Kidney tubule cell (primary cell): ENCODE measurements at regions not wholly inside any gene's neighbourhood (a gene's known extent, or its start where the extent isn't known, plus 50 kb on each side); places are given as distances from the start of the nearest gene placed in this dataset.
"Not testable (repeated sequence)": the region's sequence is repeated elsewhere in the genome, so short reads cannot be mapped to it uniquely, and the experiment has no call there.

Experiments used
- DNase-seq: peaks from one replicate; pipeline ENCODE4 v3.0.0-alpha.2; 2018; ENCODE audit warnings: low spot score

- DNase-seq, result no peak
Measured at GRCh38 chr9:93813221-93814076, 141.7 kb downstream of the BARX1 start.

DNA sequence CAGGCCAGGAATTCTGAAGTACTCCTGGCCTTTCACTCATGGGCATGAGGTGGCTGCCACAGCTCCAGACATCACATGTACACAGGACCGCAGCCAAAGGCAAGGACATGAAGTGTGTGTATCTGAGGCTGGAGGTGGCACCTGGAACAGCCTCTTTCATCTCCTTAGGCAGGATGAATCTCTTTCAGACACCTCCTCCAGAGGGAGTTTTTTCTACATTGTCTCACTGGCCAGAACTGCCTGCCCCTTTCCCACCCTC is 142.8 kb downstream of the BARX1 start:
- no peak for DNase-seq

- DNase-seq, result no peak
Measured at GRCh38 chr9:93810028-93810971, 144.9 kb downstream of the BARX1 start.

DNA sequence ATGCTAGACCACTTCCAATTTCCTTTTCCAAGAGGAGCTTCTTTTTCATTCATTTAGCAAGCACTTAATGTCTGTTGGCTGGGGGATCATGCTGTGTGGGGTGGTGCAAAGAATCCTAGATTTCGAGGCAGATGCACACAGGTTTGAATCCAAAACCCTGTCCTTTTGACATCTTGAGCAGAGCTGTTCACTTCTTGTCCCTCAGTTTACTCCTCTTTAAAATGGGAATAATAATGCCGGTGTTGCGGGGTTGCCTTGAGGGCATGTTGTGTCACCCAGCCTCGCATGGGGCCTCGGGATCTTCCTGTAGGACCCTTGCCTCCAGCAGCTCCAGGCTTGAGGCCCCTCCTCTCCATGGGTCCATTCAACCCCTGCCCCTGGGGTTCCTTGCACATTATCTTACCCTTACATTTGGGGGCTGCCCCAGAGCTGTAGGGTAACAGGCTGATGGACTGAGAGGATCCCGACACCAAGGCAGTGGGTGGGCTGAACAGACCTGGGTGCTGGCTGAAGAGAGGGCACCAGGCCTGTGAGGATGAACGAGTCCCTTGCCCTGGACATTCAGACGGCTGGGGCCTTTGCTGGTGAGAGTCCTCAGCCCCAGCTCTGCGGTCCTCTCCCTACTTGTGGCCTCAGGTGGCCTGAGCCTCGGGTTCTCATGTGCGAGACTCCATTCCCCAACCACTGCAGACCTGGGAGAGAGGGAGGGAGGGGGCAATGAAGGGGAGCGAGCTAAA is 145.8 kb downstream of the BARX1 start:
- no peak for DNase-seq

DNA sequence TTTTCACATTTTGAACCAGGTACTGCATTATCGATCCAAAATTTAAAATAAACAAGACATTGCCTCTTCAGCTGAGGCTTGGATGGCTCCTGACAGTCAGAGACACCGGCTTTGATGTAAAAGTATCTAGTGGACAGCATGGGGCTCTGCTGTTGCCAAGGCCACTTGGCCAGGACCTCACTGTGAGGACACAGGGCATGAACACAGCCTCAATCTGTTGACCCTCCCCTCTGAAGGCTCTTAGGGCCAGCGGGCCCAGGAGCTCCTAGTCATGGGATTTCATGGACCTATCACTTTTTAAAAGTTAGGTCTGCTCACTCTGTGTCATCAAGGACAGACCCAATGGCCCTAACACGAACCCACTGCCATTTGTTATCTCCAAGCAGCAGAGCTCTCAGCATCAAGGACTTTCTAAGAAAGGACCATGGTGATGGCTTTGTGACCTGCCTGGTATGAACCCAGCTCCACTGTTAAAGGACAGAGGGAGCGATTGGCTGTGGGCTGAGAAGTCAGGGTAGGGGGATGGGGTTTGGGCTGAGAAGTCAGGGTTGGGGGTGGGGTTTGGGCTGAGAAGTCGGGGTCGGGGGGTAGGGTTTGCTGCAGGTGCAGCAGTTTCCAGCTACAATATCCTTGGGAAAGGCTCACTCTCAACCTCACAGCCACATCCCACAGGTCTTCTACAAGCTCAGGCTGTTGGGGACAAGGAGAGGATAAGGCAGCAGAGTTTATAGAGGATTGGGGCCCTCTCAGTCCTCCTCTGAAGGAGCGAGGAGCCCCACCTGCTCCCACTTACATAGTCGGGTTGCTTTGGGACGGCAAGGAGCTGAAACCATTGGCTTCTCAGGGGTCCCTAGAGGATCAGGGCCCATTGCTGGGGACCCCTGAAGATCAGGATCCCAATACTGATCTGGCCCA is 146.8 kb downstream of the BARX1 start:
- DNase-seq, result no peak

DNA sequence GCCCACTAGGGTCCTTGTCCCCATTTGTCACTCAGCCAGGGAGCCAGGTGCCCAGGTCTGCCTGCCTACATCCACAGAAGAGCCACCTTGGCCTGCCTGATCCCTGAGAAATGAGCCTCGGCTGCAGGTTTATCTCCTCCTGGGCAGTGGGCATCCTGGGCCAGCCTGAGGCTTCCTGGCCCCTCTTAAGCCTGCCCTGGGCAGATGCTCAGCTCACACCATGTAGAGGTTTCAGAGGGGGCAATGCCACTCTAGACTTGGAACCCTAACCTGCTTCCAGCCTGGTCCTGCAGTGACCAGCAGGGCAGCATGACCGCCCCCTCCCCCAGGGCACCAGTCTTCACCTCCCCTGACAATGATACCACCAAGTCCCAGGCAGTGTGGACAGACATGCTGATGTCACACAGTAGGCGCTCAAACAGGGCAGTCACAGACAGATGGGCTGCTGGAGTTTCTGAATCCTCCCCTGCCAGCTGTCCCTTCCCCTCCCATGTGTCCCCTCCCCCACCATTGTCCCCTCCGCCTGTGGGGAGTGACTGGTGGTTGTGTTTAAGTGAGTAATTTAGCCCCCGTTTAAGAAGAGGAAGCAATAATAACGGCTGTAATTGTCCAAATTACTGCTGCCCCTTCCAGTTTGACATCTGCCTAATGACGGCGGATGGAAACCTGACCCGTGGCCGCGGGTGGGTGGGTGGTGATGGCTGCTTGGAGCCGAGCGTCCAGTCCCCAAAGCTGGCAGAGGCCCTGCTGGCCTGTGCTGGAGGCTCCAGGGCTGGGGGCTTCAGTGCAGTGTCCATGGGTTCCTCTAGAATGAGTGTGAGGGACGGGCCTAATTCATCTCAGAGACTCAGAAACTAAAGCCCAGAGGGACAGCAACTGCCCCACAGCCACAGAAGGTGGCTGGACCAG is 147.7 kb downstream of the BARX1 start:
- no peak for DNase-seq

DNA sequence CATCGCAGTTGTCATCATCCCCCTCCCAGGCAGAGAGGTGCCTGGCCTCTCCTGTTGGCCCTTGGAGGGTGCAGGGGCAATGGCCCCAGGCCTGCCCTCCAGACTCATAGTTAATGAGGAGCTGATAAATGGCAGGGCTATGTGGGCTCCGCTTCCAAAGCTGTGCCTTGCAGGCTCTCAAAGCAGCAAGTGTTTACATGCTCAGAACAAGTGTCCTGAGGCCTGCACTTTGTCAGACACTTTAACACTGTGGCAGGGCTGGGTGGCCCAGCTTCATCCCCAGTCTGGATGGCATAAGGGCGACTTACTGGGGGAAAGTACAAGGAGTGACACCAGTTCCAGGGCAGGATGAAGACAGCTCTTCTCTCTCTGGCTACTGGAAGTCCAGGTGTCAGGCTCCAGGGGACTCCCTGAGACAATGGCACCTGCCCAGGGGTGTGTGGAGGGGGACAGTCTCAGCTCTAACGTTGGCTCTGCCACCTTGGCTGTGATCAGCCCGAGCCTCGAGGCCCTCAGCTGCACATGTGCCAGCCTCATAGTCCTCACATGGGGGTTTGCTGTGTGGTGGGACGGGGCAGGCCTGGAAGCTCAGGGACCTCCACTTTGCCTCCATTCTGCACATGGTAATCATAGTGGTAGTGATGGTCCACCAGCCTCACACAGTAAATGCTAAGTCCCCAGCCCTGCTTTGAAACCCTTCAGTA is 153.4 kb downstream of the BARX1 start:
- DNase-seq, result no peak

DNA sequence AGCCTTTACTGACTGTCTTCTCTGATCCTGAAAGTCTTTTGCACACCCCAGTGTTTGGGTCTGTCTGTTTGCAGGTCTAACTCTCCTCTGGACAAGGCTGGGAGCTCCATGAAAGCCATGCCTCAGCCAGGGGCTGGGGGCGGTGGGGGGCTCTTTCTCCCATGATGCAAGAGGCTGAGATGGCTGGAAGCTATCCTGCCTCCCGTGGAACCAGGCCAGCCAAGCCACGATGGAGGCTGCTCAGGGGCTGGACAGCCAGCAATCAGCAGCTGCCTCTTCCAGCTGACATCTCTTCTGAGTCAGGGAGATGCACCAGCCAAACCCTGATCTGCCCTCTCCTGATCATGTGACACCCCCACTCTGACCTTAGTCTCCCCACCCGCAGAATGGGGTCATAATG is 154.0 kb downstream of the BARX1 start:
- DNase-seq, result no peak

GRCh38 chr9:93792358-93792757 is 162.8 kb downstream of the BARX1 start:
- no peak for DNase-seq

DNA sequence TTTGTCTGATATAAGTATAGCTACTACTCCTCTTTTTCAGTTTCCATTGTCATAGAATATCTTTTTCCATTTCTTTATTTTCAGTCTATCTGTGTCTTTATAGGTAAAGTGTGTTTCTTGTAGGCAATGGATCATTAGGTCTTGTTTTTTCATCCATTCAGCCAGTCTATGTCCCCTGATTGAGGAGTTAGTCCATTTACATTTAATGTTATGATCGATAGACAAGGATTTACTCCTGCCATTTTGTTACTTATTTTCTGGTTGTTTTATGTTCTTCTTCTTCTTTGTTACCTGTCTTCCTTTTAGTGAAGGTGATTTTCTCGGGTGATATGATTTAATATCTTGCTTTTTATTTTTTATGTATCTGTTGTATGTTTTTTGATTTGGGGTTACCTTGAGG is 169.0 kb downstream of the BARX1 start:
- DNase-seq, result no peak

DNA sequence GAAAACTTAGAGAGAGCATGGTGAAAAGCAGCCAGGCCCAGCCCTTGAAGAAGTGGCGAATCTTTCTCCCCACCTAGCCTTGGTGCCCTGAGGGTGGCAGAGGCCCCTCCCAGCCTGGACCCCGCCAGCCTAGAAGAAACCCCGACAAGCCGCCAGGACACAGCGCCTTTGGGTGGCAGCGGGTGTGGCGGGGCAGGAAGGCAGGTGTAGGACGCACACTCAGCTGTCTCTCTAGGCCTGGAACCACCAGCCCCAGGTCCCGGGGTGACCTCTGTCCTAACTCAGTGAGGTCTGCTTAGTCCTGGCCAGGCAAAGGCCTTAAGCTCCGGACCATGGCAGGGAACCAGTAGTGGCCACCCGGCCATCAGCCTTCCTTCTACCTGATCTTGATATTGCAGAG is 178.3 kb downstream of the BARX1 start:
- no peak for DNase-seq

GRCh38 chr9:93776256-93776655 is 178.9 kb downstream of the BARX1 start:
- no peak for DNase-seq

- no peak for DNase-seq
Measured at GRCh38 chr9:93774331-93775102, 180.6 kb downstream of the BARX1 start.

DNA sequence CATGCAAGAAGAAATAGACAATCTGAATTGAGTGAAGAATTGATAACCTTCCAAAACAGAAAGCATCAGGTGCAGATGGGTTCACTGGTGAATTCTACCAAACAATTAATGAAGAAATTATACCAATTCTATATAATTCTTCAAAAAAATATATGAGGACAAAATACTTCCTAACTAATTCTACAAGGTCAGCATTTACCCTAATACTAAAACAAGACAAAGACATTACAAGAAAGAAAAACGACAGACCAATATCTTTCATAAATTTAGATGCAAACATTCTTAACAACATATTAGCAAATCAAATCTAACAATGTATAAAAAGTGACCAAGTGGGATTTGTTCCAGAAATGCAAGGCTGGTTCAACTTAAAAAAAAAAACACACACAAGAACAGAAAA is 183.9 kb downstream of the BARX1 start:
- no peak for DNase-seq

DNA sequence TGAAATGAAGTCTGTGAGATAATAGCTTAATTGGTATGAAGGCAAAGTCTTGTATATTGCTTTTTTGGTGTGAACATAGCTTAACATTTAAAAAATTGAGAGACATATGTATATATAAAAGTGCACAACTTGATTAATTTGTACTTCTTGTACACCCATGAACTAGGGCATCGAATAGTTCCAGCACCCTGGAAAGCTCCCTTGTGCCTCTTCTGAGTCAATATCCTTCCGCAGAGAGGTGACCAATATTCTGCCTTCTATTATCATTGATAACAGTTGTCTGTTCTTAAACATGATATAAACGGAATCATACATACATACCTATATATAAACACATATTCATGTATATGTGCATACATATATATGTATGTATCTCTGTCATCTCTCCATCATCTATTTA is 185.4 kb downstream of the PHF2 start:
- DNase-seq, result no peak

DNA sequence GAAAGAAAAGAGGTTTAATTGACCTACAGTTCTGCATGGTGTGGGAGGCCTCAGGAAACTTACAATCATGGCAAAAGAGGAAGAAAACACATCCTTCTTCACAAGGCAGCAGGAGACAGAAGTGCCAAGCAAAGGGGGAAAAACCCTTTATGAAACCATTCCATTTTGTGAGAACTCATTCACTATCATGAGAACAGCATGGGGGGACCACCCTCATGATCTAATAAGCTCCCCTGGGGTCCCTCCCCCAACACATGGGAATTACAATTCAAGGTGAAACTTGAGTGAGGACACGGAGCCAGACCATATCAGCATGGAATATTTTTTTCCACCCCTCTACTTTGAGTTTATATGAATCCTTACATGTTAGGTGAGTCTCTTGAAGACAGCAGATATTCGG is 173.7 kb downstream of the PHF2 start:
- no peak for DNase-seq

GRCh38 chr9:93748827-93749226 is 172.4 kb downstream of the PHF2 start:
- DNase-seq, result not testable (repeated sequence)

- DNase-seq, result no peak
Measured at GRCh38 chr9:93731963-93732362, 155.6 kb downstream of the PHF2 start.

GRCh38 chr9:93730648-93731047 is 154.3 kb downstream of the PHF2 start:
- no peak for DNase-seq
